ENCODE measurements at regions not wholly inside any gene's neighbourhood (a gene's known extent, or its start where the extent isn't known, plus 50 kb on each side); places are given as distances from the start of the nearest gene placed in this dataset.

- TF ChIP-seq POLR2A (IDR thresholded peaks at IDR 0.05) (no peak), CTCF (IDR thresholded peaks at IDR 0.05) (no peak)
Measured at GRCh38 chr4:132071815-132072214, 1077.3 kb upstream of the PCDH10 start.

All from sigmoid colon (tissue), 3 donors.